ENCODE measurements at regions not wholly inside any gene's neighbourhood (a gene's known extent, or its start where the extent isn't known, plus 50 kb on each side); places are given as distances from the start of the nearest gene placed in this dataset.

DNA sequence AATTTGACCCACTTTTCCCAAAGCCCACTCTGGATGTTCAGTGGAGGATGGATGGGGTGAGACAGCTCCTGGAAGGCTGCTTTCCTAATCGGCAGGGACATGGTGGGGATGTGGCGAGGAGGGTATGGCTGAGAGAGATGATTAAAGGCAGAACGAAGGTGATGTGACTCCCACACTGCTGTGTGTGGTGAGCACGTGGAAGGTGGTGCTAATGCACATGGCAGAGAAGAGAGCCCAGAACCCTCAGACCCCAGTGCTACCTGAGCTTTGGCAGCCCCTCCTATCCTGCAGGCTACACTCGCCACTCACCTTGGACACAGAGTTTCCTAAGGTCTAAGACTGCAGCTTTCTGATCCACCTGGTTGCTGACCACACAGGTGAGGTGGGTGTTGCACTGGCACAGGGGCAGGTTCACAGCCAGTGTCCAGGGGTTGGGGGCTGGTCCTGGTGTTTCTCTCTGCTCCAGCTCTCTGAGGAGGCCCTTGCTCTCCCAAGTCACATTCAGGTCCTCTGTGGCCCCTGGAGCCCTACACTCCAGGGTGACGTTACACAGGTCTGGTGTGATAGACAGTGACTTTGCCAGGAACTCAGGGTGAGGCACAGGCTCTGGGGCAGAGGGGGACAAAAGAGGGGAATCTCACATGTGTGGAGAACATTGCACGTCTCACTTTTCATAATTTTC is 151.4 kb upstream of the ETV3 start:
- no peak overlapping the region for H3K4me2 ChIP-seq (ENCODE audit: low read depth, low read length)
- H2AK9ac ChIP-seq (replicated peaks; ENCODE audit: low read depth, low read length, poor library complexity): no peak overlapping the region
- intact Hi-C loops (cut with micrococcal nuclease): no loop called here
- H3K56ac ChIP-seq (ENCODE audit: extremely low read depth, insufficient read depth, low read length): no peak overlapping the region
- no peaks in the 10 kb centered on the region for H3K36me3 ChIP-seq (ENCODE audit: control insufficient read depth, insufficient read depth, low read length)
- H2AFZ ChIP-seq (replicated peaks; ENCODE audit: low read length, poor library complexity): no peak overlapping the region
- H3K23ac ChIP-seq (ENCODE audit: low read depth, low read length): no peak overlapping the region
- ATAC-seq (ENCODE audit: low read depth): no peak
- TF ChIP-seq BHLHE40 (IDR thresholded peaks at IDR 0.05; ENCODE audit: low read depth, low read length) (no peak), FOS (IDR thresholded peaks at IDR 0.05; ENCODE audit: low read depth, low read length) (no peak), POLR2A (IDR thresholded peaks at IDR 0.05; ENCODE audit: low read depth, low read length) (no peak), RCOR1 (IDR thresholded peaks at IDR 0.05; ENCODE audit: insufficient replicate concordance, low read length) (no peak), RAD21 (IDR thresholded peaks at IDR 0.05; ENCODE audit: low read length) (no peak), RFX5 (IDR thresholded peaks at IDR 0.05; ENCODE audit: low read depth, low read length) (no peak)
- TF ChIP-seq, protein P1, sequence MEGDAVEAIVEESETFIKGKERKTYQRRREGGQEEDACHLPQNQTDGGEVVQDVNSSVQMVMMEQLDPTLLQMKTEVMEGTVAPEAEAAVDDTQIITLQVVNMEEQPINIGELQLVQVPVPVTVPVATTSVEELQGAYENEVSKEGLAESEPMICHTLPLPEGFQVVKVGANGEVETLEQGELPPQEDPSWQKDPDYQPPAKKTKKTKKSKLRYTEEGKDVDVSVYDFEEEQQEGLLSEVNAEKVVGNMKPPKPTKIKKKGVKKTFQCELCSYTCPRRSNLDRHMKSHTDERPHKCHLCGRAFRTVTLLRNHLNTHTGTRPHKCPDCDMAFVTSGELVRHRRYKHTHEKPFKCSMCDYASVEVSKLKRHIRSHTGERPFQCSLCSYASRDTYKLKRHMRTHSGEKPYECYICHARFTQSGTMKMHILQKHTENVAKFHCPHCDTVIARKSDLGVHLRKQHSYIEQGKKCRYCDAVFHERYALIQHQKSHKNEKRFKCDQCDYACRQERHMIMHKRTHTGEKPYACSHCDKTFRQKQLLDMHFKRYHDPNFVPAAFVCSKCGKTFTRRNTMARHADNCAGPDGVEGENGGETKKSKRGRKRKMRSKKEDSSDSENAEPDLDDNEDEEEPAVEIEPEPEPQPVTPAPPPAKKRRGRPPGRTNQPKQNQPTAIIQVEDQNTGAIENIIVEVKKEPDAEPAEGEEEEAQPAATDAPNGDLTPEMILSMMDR (conservative IDR thresholded peaks at IDR 0.05; ENCODE audit: low read depth, low read length): no peak
- 20% methylated on average over 3 of the region's 7 CpGs; no CpG with 5 or more reads in 1 of the 2 experiments for WGBS, 2 experiments (ENCODE audit: extremely low coverage in 2 of 2, insufficient read length in 1 of 2)
- H2BK15ac ChIP-seq (ENCODE audit: low read depth, low read length): no peak overlapping the region
- H4K91ac ChIP-seq (ENCODE audit: insufficient read depth, low read depth, low read length): no peak overlapping the region
- no peak overlapping the region for H4K8ac ChIP-seq (ENCODE audit: low read depth in 2 of 2, low read length in 2 of 2)
- H3K4ac ChIP-seq (ENCODE audit: low read depth, low read length): no peak overlapping the region
- BruUV-seq (replicated peaks): no TSS peak
- ChIA-PET CTCF (no interaction called here), POLR2A (ENCODE audit: unreplicated experiment) (no interaction called here)
- H3K4me1 ChIP-seq (ENCODE audit: control insufficient read depth, insufficient read depth, low read length): no peaks in the 10 kb centered on the region
- no peaks in the 10 kb centered on the region for H3K9me1 ChIP-seq (ENCODE audit: insufficient read depth, low read length)
- no peak overlapping the region for H2BK5ac ChIP-seq (ENCODE audit: low read depth, low read length, poor library complexity, severe bottlenecking)
- no peaks in the 10 kb centered on the region for H4K20me1 ChIP-seq (ENCODE audit: insufficient read depth, low read length)
- no peaks in the 10 kb centered on the region for H3K79me1 ChIP-seq (ENCODE audit: low read depth in 1 of 2, low read length in 2 of 2)
- H2AK5ac ChIP-seq (ENCODE audit: low read depth, low read length): no peak overlapping the region
- H2BK120ac ChIP-seq (ENCODE audit: low read depth, low read length): no peak overlapping the region
- no peak overlapping the region for H2BK20ac ChIP-seq (ENCODE audit: low read depth, low read length)
- no peak overlapping the region for H4K5ac ChIP-seq (ENCODE audit: low read depth, low read length)
- H3K27me3 ChIP-seq (ENCODE audit: control insufficient read depth, insufficient read depth, low read length): no peaks in the 10 kb centered on the region; the same call in 1 of the 2 replicates
- no peak overlapping the region for H3K18ac ChIP-seq (ENCODE audit: low read depth, low read length)
- H3K14ac ChIP-seq (replicated peaks; ENCODE audit: low read depth, low read length): no peak overlapping the region
- no peak for DNase-seq
- dilution Hi-C loops (cut with HindIII; ENCODE audit: low sequenced_read_pairs, unreplicated experiment): no loop called here
- no peak overlapping the region for H3K9ac ChIP-seq (ENCODE audit: low read depth, low read length)
- H3K27ac ChIP-seq (ENCODE audit: insufficient read depth, low read length): no peak overlapping the region
- in situ Hi-C loops (cut with MboI; ENCODE audit: low sequenced_read_pairs): no loop called here
- no peaks in the 10 kb centered on the region for H3K9me3 ChIP-seq (ENCODE audit: control insufficient read depth, insufficient read depth, low read length)
- H3K4me3 ChIP-seq (ENCODE audit: insufficient read depth, low read depth, low read length): no peak overlapping the region
